ENCODE measurements at regions not wholly inside any gene's neighbourhood (a gene's known extent, or its start where the extent isn't known, plus 50 kb on each side); places are given as distances from the start of the nearest gene placed in this dataset.

DNA sequence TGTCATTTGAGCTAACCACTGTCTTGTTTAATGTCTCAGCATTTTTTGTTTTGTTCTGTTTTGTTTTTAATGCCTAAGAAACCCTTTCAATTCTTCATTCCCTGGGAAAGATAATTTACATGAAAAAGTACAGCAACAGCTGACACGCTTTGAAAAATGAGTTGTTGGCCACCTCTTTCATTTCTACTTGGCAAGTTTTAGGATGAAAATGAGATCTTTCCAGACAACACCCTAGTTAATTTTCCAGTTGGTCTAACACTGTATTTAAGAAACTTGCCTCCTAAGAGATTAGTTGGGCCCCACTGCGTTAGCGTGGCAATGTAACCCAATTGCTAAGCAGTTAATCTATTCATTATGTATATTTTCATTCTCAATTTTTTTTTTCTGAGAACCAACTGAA is 194.0 kb upstream of the LRRN1 start:
- no peak overlapping the region for H2BK15ac ChIP-seq (ENCODE audit: low read length)
- H3K23me2 ChIP-seq (ENCODE audit: low read depth, low read length) = no peaks in the 10 kb centered on the region
- H3K4me3 ChIP-seq (ENCODE audit: extremely low read depth in 1 of 4, insufficient read depth in 2 of 4, low read depth in 3 of 4, low read length in 4 of 4) = no peak overlapping the region
- no peak for FAIRE-seq
- H3K36me3 ChIP-seq (ENCODE audit: control insufficient read depth in 2 of 4, insufficient read depth in 4 of 4, low read length in 3 of 4) = no peaks in the 10 kb centered on the region
- no peak overlapping the region for H4K5ac ChIP-seq (ENCODE audit: insufficient read length, low read depth, low read length)
- CTCF ChIA-PET (ENCODE audit: partially characterized antibody) = interaction anchor here (1.1 to 2.1 kb wide), 13 partner anchors 9 to 667 kb away, joined by 3 to 15 read pairs (median 4); partner anchors contain the start of gene LRRN1
- no peak overlapping the region for H3K4ac ChIP-seq (replicated peaks; ENCODE audit: insufficient read length, low read depth, low read length)
- H3K27me3 ChIP-seq (replicated peaks in 1 of 4; ENCODE audit: control insufficient read depth in 3 of 4, extremely low read depth in 1 of 4, insufficient read depth in 3 of 4, low read length in 3 of 4) = no peaks in the 10 kb centered on the region
- H3K4me2 ChIP-seq (ENCODE audit: insufficient read depth in 1 of 2, low read depth in 2 of 2, low read length in 2 of 2) = no peak overlapping the region
- no peak overlapping the region for H2BK20ac ChIP-seq (ENCODE audit: low read length)
- no peaks in the 10 kb centered on the region for H3K79me1 ChIP-seq (ENCODE audit: low read depth, low read length)
- no peak overlapping the region for H2BK120ac ChIP-seq (replicated peaks; ENCODE audit: low read depth, low read length)
- H4K91ac ChIP-seq (replicated peaks; ENCODE audit: insufficient read length, low read length) = no peak overlapping the region
- H2BK12ac ChIP-seq (ENCODE audit: low read depth, low read length) = no peak overlapping the region
- peaks cover 3 to 6% of the 10 kb centered on the region in 2 experiments; a peak in 1 of 4 replicates for H3K9me3 ChIP-seq (ENCODE audit: insufficient read depth in 2 of 2, low read depth in 1 of 2, low read length in 1 of 2)
- no peak for DNase-seq (ENCODE audit: low read depth in 1 of 2, low spot score in 2 of 2)
- no peak for TF ChIP-seq TAF7 (optimal IDR thresholded peaks at IDR 0.05; ENCODE audit: borderline replicate concordance, low read depth, low read length)
- H2AK5ac ChIP-seq (ENCODE audit: low read depth, low read length) = no peak overlapping the region
- peaks cover 0 to 4% (median 0%) of the 10 kb centered on the region in 4 experiments; a peak in 2 of 7 replicates for H3K4me1 ChIP-seq (replicated peaks in 1 of 4; ENCODE audit: control insufficient read depth in 3 of 4, insufficient read depth in 4 of 4, low read length in 3 of 4)
- H3K56ac ChIP-seq (replicated peaks; ENCODE audit: insufficient read length, low read depth, low read length) = no peak overlapping the region
- WGBS, 2 experiments (ENCODE audit: extremely low coverage in 1 of 2, insufficient coverage in 1 of 2, insufficient read length in 1 of 2, insufficient replicate concordance in 2 of 2, low coverage in 1 of 2, low lambda C conversion rate in 2 of 2, missing lambda C conversion rate in 1 of 2) = 93% methylated on average over 3 of the region's 3 CpGs; no CpG with 5 or more reads in 1 of the 2 experiments
- H3K27ac ChIP-seq (ENCODE audit: low read depth, low read length) = no peak overlapping the region
- no peak overlapping the region for H2AFZ ChIP-seq (ENCODE audit: low read length)
- POLR2A ChIA-PET (ENCODE audit: partially characterized antibody) = interaction anchor here (1.3 to 1.8 kb wide), 4 partner anchors 193 to 205 kb away, joined by 4 to 10 read pairs (median 6); partner anchors contain the start of gene LRRN1
- H3K9ac ChIP-seq (replicated peaks in 1 of 4; ENCODE audit: extremely low read depth in 1 of 4, low read depth in 3 of 4, low read length in 3 of 4) = no peak overlapping the region
- no peaks in the 10 kb centered on the region for H3K79me2 ChIP-seq (ENCODE audit: control insufficient read depth in 1 of 2, insufficient read depth in 2 of 2, low read length in 2 of 2)
- H3K14ac ChIP-seq (ENCODE audit: insufficient read length) = no peak overlapping the region
- no peak overlapping the region for H3K18ac ChIP-seq (ENCODE audit: extremely low read depth, low read length)
- no peak overlapping the region for H2BK5ac ChIP-seq (ENCODE audit: low read depth, low read length)
- H4K20me1 ChIP-seq (replicated peaks in 1 of 2; ENCODE audit: control insufficient read depth in 1 of 2, insufficient read depth in 2 of 2, low read length in 2 of 2) = no peaks in the 10 kb centered on the region
- no peak overlapping the region for H4K8ac ChIP-seq (ENCODE audit: extremely low read depth, insufficient read depth, low read length)
- no peak overlapping the region for H3K23ac ChIP-seq (ENCODE audit: insufficient read length)

Measured in H1 (cell line).